ENCODE measurements at regions not wholly inside any gene's neighbourhood (a gene's known extent, or its start where the extent isn't known, plus 50 kb on each side); places are given as distances from the start of the nearest gene placed in this dataset.

DNA sequence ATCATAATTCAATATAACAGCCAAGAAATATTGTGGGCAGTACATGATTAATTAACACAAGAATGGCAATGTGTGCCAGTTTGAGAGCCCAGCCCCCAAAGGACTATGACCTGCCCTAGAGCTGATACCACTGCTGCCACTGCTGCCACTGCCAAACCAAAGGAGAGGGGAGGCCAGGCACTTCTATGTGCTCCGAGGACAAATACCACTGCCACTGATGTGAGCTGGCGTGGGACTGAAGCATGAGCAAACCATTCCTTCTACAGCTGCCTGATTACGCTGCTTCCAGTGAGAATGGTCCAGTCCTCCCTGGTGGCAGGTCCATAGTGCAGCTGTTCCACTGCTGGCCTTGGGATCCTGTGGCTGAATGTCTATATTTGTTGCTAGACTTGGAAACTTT is 392.2 kb downstream of the CCDC85A start:
- no peak for TF ChIP-seq POLR2AphosphoS5 (IDR thresholded peaks at IDR 0.05; ENCODE audit: borderline replicate concordance, low read depth, low read length)
- no peak for TF ChIP-seq EZH2 (IDR thresholded peaks at IDR 0.05)
